HG03571 (cell line): ENCODE measurements at regions not wholly inside any gene's neighbourhood (a gene's known extent, or its start where the extent isn't known, plus 50 kb on each side); places are given as distances from the start of the nearest gene placed in this dataset.

Experiments
- ATAC-seq: cut with Tn5 transposase; IDR thresholded peaks from one replicate; pipeline ENCODE4 v1.9.1; 2021; ENCODE audit not compliant: unreplicated experiment

- ATAC-seq: no peak
Measured at GRCh38 chr7:22589641-22590201, 89.7 kb upstream of the STEAP1B start.

- ATAC-seq: no peak
Measured at GRCh38 chr7:22588351-22588750, 88.4 kb upstream of the STEAP1B start.

- ATAC-seq: peak; percentile 49
Measured at GRCh38 chr7:22587322-22587721, 87.3 kb upstream of the STEAP1B start.

- no peak for ATAC-seq
Measured at GRCh38 chr7:22586786-22587140, 86.8 kb upstream of the STEAP1B start.

GRCh38 chr7:22586101-22586785, 86.3 kb upstream of the STEAP1B start:
- ATAC-seq: no peak

- ATAC-seq: no peak
Measured at GRCh38 chr7:22584179-22584578, 84.2 kb upstream of the STEAP1B start.

GRCh38 chr7:22582863-22583622, 83.1 kb upstream of the STEAP1B start:
- no peak for ATAC-seq

- ATAC-seq: no peak
Measured at GRCh38 chr7:22581099-22581498, 81.1 kb upstream of the STEAP1B start.

GRCh38 chr7:22579961-22580360, 80.0 kb upstream of the STEAP1B start:
- ATAC-seq: no peak

GRCh38 chr7:22578007-22578733, 78.2 kb upstream of the STEAP1B start:
- ATAC-seq: no peak

GRCh38 chr7:22577470-22578001, 77.5 kb upstream of the STEAP1B start:
- no peak for ATAC-seq

GRCh38 chr7:22576612-22577469, 76.9 kb upstream of the STEAP1B start:
- ATAC-seq: no peak

- no peak for ATAC-seq
Measured at GRCh38 chr7:22574754-22575520, 74.9 kb upstream of the STEAP1B start.

- ATAC-seq: no peak
Measured at GRCh38 chr7:22572937-22573336, 72.9 kb upstream of the STEAP1B start.

GRCh38 chr7:22572292-22572691, 72.3 kb upstream of the STEAP1B start:
- no peak for ATAC-seq

- no peak for ATAC-seq
Measured at GRCh38 chr7:22571766-22572165, 71.8 kb upstream of the STEAP1B start.

- no peak for ATAC-seq
Measured at GRCh38 chr7:22569586-22570321, 69.8 kb upstream of the STEAP1B start.

- no peak for ATAC-seq
Measured at GRCh38 chr7:22566592-22566991, 66.6 kb upstream of the STEAP1B start.

GRCh38 chr7:22566176-22566575, 66.2 kb upstream of the STEAP1B start:
- ATAC-seq: no peak
